Stimulated activated CD4-positive, alpha-beta T cell treated with anti-CD3 and anti-CD28 coated beads, Interleukin-1b, Interleukin-23, amount 100 ng/mL, for 24 hours (primary cell): ENCODE measurements at regions not wholly inside any gene's neighbourhood (a gene's known extent, or its start where the extent isn't known, plus 50 kb on each side); places are given as distances from the start of the nearest gene placed in this dataset.
"Not testable (repeated sequence)": the region's sequence is repeated elsewhere in the genome, so short reads cannot be mapped to it uniquely, and the experiment has no call there.

Experiments
- DNase-seq, 4 experiments: peaks; one replicate each; pipeline ENCODE4 v3.0.0-alpha.2; 2020; ENCODE audit warnings: low read depth in 4 of 4, low spot score in 1 of 4

DNA sequence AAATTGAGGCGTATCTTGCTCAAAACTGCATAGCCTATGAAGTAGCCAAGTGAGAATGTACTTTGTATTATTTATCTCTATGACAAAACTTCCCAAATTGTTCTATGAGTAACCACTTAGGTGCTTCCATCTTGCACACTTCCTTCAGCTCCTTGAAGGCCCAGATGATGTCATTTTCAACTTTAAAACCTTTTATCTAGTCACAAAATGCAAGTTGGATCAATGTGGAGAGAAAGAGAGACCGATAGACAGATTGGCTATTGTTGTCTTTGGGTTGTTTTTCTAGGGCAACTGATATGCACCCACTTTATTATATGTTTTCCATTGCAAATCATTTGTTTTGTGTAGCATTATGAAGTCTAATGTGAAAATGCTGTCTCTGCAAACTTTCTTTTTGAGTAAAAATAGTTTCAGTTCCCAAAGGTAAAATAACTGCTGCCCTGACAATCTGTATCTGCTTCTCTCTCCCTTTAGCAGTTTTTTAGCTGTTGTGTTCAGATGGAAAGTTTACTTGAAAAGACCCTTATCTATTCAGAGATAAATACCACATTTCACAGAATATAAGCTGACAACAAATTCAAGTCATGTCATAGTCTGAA, 73.7 kb upstream of the CITED2 start:
- no peak for DNase-seq

DNA sequence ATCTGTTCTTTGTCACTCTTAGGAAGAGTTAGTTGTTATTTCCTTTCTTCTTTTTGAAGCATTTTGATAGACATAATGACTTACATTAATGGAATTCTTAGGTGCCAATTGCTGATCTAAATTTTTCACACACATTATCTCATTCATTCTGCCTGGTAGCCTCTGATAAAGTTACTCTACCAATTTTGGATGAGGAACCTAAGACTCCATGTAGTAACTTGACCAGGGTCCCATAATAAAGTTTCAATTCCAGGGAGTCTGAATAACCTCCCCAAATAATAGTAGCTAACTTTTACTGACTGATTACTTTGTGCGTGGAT, 73.2 kb upstream of the CITED2 start:
- DNase-seq, result no peak

DNA sequence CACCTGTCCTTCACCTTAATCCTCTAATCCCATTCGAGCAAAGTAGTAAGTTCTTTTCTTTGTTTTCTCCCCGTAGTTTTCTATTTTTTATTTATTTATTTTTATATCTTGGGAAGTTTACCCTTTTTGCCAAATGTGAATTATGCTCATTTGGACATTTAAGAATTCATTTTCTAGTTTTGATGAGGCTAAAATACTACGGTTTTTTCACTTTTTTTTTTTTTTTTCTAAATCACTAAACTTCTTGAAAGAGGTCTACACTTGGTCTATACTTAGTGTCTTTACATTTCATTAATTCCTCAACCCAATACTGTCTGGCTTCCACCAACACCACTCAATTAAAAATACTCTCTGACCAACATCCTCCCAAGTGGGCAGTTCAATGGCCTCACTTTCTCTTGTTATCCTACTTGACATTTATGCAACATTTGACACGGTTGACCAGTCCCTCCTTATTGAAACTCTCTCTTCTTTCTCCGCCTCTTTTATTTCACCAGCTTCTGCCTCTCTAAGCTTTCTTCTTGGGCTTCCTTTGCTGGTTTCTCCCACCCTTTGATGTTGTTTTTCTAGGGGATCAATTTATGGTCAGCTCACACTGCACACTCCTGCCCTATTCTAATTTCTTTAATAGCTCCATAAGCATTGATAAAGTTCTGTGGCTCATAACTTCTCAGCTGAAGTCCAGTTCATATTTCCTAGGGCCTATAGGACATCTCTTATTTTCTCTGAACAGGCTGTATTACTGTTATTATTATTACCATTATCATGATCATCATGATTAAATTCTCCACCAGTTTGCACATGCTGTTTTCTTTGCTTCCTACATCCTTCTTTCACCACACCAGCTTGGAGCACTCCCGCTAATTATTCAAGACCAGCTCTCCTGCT, 72.6 kb upstream of the CITED2 start:
- no peak for DNase-seq

DNA sequence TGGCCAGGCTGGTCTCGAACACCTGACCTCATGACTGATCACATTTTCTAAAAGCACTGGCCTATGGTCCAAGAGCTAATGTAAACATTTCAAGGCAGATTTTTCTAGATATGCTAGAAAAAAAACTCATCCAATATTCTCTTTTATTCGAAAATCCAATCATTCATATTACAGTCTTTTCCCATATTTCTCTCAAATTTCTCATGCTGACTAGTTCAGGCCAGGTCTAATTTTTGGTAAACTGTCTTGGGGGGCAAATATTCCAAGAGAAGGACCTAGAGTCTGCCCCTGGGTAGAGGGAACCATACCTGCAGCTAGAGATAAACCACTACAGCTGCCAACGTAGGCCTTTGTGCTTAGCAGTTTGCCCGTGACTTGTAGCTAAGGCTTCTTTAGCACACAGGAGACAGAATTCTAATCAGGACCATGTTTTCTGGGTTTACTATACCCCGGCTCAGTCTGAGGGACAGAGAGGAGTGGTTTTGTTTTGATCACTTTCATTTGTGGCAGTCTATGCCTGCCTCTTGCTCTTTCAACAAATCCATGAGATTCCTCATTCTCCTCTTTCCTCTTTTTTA, 71.8 kb upstream of the CITED2 start:
- DNase-seq, result no peak

DNA sequence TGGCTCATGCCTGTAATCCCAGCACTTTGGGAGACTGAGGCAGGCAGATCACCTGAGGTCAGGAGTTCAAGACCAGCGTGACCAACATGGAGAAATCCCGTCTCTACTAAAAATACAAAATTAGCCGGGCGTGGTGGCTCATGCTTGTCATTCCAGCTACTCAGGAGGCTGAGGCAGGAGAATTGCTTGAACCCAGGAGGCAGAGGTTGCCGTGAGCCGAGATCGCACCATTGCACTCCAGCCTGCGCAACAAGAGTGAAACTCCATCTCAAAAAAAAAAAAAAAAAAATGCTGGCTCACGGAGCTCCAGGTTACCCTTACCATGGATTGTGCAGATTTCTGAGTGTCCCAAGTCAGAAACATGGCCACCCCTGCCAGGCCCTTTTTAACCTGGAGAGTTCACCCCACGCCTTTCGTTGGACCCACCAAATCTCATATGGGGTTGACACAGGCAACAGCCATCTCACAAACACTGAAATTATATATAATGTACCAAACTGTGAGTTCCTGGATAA, 69.9 kb upstream of the CITED2 start:
- not testable (repeated sequence) for DNase-seq

DNA sequence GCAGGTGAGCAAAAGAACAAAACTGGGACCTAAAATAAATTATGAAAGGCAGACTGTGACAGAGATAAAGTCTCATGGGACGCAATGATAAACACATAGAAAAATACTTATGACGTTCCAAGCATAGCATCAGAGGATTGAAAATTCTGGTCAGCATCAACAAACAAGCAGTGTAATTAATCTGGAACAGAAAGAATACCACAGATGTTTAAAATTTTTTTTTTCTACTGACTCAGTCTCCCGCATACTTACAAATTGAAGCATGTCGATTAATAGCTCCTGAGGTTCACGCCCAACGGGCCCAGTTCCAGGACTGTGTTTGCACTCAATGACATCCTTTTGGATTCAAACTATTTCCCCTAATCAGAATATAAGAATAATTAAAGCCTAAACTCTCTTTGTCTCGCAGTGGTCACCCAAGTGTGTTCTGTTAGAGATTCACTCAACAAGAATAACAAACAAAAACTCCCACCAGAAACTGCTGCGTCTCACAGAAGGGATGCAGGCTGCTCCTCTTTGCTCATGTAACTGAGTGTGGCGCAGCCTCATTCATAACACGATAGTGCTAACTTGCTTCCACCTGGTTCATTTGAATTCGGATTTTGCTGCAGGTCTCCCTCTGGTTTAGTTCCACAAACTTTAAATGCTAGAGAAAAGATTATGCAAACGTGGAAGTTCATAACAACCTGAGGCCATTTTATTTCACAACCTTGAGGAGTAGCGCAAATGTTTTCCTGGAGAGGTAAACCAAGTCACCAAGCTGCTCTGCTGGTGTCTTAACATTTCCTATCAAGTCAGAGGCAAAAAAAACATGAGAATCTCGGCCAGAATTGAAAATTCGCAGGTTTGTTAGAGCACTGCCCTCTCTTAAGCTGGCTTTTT, 69.0 kb upstream of the CITED2 start:
- DNase-seq, result no peak

DNA sequence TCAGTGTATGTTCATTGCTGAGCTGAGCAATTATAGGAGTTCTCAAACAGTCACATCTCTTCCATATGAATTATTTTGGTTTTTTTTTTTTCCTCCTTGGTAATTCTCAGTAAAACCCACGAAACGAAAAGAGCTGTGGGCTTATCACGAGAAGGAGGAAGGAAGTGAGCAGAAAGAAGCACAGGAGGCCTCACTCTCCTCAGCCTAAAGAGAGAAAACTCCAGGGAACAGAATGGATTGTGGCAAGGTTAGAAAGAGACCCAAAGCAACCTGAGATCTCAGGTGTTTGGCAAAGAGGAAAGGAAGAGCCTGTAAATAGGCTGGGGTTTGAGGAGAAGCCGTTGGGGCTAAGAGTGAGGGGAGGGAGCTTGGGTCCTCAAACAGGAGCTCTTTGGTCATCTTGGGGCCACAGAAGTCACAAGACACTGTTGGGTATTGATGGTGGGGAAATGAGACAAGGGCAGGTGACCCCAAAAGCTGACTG, 67.8 kb upstream of the CITED2 start:
- DNase-seq, result no peak

DNA sequence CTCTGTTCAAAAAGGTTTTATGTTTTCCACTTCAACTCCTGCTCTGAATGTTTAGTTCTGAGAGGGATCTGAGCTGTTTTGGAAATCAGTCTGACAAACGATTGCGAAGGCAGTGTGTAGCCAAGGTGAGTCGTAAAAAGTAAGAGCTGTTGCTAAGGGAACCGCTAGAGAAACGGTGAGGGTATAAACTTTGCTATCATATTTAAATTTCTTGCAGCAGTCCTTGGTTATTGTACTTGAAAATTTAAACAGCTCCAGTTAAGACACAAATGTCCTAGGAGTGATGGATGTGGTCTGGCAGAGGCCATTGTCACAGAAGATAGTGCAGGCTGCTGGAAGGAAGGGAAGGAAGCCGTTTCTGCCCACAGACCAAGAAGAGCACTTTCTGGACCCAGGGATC, 64.9 kb upstream of the CITED2 start:
- no peak for DNase-seq

DNA sequence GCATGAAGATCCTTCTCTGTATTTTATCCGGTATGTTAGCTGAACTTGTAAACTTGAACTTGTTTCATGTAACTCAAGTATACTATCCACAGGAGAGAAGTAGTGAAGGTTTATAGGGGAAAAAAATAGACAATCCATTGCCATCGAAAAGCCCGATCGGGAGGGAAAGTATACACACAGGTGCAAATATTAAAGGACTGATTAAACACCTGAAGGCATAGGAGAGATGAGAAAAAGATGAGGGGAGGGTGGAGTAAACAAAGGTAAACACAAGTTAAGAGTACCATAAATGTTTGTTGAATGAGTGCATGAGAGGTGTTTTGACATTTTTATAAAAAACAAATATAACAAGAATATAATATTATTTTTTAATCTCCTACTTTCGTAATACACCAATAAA, 64.3 kb upstream of the CITED2 start:
- DNase-seq, result no peak

DNA sequence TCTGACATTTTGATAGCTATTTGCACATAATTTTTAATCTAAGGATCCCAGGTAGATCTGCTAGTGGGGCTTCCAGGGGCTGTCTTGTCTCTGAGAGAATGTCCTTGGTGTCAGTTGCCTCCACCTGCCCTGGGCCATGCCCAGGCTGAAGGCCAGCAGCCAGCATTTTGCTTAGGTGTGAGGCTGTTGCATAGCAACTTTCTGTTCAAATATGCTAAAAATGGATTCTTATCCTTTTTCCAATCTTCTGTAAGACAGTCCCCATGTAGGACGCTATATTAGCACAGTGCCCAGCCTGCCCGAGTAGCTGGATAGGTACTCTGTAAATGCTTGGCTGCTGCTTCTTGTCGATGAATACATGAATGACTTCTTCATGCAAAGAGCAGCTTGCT, 62.5 kb upstream of the CITED2 start:
- DNase-seq, result no peak

DNA sequence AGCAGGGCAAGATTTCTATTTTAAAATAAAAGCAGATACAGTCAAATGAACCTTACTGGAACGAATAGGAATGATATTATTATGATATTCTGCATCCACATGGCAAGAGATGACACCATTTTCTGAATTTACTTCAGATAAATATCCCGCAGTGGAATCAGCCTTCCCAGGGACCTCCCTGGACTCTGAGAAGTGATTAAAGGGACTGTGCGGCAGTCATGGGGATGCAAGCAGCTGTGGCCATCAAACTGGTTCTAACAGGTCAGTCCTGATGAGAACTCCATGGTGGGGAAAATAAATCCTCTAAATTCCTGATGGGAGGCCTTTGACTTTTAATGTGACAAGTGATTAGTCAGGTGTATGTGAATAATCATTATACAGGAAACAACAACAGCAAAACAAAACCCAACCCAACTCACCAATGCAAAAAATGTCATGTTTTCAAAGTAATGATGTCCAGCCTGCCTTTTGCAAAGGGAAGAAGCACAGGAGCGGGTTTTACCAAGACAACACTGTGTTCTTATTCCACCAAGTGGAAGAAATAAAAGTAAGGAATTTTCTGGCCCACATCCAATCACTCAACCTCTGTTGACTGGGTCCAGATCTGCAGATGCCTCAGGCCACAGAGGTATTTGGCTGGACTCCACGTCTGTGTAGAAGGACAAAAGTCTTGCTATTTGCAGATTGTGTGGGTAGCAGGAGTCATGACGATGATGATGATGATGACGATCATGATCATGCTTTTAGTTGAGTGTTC, 61.9 kb upstream of the CITED2 start:
- no peak for DNase-seq

DNA sequence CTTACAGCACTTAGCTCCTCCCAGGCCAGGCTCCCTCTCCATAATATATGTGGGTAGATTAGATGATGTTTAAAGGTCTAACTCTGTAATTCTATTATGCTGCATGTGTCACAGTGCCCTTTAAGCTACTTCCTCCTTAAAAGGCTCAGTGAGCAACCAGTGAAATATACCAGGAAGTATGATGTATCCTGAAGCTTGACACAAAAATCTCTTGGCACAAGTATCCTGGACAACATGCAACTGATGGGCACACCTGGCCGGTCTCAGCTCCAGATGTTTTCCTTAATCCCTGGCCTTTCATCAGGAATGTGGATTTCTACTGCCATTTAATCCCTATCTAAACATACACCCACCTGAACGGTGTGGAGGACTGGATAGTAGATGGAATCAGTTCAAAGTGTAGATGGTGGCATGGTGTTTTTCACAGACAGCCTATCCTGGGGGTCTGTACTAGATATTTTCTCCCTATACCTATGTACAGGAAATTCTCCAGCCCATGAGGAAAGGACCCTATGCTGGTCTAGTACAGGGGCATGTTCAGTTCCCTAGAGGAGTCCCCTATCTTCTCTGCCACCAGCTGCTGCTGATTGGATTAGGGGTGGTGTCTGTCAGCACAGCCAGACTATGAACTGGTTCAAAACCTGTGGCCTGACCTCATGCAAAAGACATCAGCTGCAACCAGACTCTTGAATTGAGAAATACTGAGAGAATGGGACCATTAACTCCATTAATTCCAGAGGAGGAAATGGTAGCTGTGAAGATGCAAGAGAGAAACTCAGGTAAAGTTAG, 59.4 kb upstream of the CITED2 start:
- DNase-seq, result no peak

DNA sequence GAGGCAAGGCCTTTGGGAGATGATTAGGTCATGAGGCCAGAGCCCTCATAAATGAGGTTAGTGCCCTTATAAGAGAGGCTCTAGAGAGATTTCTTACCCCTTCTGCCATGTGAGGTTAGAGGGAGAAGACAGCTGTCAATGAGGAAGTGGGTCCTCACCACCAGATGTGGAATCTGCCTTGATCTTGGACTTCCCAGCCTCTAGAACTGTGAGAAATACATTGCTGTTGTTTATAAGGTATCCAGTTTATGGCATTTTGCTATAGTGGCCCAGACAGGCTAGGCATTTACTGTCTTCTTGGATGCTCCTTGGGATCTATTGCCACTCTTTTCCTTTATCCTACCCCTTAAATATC, 57.1 kb upstream of the CITED2 start:
- DNase-seq, result no peak

DNA sequence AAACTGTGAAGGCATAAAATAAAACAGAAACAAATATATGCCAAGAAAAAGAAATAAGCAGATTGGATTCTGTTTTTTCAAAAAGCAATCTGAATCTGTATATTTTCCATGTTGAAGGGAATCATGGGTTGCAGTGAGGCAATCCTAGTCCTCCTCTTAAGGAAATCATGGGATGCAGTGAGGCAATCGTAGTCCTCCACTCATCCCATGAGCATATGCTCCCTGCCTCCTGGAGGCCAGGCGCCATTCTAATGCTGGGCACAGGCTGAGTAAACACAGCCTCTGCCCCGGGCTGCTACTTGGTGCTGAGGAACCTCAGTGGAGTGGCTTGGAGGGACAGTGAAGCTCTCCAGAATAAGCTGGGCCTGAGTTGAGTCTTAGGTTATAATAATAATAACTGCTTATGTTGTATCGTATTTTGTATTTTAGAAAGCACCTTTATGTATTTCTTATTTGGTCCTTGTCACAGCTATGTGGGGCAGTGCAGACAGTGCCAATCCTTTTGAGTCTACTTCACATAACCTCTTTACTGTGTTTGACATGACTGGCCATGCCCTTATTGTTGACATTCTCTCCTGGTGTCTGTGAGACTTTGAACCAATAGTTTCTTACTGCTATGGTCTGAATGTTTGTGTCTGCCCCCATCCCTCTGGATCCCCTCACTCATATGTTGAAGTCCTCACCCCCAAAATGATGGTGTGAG, 56.6 kb upstream of the CITED2 start:
- no peak for DNase-seq

DNA sequence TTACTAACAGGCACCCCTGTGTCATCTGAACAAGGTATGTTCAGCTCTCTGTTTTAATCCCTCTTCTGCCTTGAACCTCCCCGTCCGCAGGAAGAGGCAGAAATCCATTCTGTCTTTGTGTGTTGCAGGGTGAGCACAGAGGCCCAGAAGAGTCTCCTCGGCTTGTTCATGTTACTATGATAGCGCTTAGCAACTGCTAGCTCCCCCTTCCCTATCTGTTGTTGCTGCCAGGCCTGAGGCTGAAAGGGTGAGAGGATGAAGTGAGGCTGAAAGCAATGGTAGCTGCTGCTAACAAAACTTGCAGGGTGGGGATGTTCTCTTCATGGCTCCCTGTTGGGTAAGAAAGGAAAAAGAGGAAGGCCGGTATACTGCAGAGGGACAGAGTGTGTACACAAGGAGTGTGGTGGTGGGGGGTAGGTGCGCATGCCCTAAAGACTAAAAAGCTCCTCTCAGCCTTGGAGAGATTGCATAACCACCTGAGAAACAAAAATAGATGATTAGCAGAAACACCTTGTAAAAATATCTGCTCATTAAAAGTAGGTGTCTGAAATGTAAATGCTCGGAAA, 55.2 kb upstream of the CITED2 start:
- no peak for DNase-seq

DNA sequence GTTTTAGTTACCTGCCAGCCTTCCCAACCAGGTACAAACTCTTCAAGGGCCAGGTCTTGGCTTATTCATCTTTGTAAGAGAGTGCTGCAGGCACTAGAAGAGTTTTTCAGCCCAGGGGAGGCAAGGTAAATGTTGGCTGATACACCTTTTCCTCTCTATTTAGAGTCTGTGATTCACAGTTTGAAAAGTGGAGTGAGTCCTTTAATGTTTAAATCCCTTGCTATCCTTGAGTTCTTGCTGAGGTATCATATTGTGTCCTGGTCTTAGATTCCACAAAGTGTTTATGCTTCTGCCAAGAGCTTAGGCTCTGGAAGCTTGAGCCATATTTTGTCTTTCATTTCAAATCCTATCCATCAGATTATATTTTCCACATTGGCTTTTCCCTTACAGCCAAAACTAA, 52.8 kb upstream of the CITED2 start:
- DNase-seq, result no peak

DNA sequence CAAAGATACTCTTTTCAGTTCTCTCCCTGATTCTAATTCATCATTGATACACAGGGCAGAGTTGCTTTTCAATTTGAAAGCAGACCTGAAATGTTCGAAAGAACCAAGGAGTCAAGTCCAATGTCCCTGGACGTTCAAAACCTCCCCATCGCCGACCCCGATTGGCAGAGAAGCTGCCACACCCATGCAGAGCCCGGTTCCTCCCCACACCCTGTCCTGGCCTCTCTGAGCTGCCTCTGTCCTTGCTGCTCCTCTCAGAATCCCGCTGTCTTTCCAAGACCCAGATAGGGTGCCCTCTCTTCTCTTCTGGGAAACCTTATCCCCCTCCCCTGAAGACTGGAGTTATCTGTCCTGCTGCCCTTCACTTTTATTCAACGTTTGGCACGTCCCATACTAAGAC, 52.3 kb upstream of the CITED2 start:
- DNase-seq, result no peak

DNA sequence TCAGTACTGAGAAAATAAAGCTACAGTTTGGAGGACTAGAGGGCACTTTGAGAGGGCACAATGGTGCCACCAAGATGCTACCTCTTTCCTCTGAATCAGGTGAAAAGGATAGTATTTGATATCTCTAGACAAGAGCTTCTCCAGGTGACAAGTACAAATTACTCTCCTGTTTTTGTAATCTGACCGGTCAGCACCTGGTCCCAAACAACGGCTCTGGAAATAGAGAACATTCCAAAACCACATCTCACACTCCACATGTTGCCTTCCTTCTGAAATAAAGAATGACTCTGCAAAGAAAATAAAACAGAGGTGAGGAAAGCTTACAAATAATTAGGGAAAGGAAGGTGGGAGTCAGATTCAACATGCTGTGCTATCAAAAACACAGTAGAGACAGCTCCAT, 51.3 kb upstream of the CITED2 start:
- DNase-seq, result no peak
